A549 (cell line): ENCODE measurements at regions not wholly inside any gene's neighbourhood (a gene's known extent, or its start where the extent isn't known, plus 50 kb on each side); places are given as distances from the start of the nearest gene placed in this dataset.

Experiments
- BHLHE40 ChIP-seq: IDR thresholded peaks from 2 replicates; pipeline ENCODE4 v1.6.1; 2012; ENCODE audit warnings: low read depth, low read length, inconsistent platforms
- FOSL2 ChIP-seq, 2 experiments: fragments of 450-650 bp in 1 of 2; fragments of >200 bp in 1 of 2; sonication (Bioruptor Twin) in 1 of 2; formaldehyde crosslinking; IDR thresholded peaks; 2 replicates each; pipeline versions ENCODE4 v1.5.0 to v1.6.1; 2016 to 2020; ENCODE audit warnings: mild to moderate bottlenecking in 1 of 2, moderate library complexity in 1 of 2
- MAX ChIP-seq: IDR thresholded peaks from 2 replicates; pipeline ENCODE4 v1.6.1; 2012
- POLR2A ChIP-seq: IDR thresholded peaks from 2 replicates; pipeline ENCODE4 v1.6.1; 2012; ENCODE audit warnings: mild to moderate bottlenecking, low read length
- SMC3 ChIP-seq: fragments of >200 bp; sonication (Bioruptor Twin); formaldehyde crosslinking; IDR thresholded peaks from 3 replicates; pipeline ENCODE4 v1.6.1; 2018; ENCODE audit warnings: inconsistent platforms
- SREBF2 ChIP-seq: fragments of 450-650 bp; IDR thresholded peaks from 2 replicates; pipeline ENCODE4 v1.6.1; 2014; ENCODE audit warnings: mild to moderate bottlenecking, moderate library complexity
- TF ChIP-seq, protein P1 (sequence below): fragments of 200-600 bp; sonication (generic); IDR thresholded peaks from 2 replicates; pipeline ENCODE4 v1.6.1; 2016; ENCODE audit warnings: antibody characterized with exemption, mild to moderate bottlenecking, moderate library complexity
- TF ChIP-seq, protein P2 (sequence below): fragments of >200 bp; sonication (Bioruptor Twin); formaldehyde crosslinking; IDR thresholded peaks from 3 replicates; pipeline ENCODE4 v1.5.1; 2016

GRCh38 chr1:59055908-59056719, 240.8 kb upstream of the FGGY start:
- TF ChIP-seq POLR2A, result no peak
- TF ChIP-seq, protein P1, sequence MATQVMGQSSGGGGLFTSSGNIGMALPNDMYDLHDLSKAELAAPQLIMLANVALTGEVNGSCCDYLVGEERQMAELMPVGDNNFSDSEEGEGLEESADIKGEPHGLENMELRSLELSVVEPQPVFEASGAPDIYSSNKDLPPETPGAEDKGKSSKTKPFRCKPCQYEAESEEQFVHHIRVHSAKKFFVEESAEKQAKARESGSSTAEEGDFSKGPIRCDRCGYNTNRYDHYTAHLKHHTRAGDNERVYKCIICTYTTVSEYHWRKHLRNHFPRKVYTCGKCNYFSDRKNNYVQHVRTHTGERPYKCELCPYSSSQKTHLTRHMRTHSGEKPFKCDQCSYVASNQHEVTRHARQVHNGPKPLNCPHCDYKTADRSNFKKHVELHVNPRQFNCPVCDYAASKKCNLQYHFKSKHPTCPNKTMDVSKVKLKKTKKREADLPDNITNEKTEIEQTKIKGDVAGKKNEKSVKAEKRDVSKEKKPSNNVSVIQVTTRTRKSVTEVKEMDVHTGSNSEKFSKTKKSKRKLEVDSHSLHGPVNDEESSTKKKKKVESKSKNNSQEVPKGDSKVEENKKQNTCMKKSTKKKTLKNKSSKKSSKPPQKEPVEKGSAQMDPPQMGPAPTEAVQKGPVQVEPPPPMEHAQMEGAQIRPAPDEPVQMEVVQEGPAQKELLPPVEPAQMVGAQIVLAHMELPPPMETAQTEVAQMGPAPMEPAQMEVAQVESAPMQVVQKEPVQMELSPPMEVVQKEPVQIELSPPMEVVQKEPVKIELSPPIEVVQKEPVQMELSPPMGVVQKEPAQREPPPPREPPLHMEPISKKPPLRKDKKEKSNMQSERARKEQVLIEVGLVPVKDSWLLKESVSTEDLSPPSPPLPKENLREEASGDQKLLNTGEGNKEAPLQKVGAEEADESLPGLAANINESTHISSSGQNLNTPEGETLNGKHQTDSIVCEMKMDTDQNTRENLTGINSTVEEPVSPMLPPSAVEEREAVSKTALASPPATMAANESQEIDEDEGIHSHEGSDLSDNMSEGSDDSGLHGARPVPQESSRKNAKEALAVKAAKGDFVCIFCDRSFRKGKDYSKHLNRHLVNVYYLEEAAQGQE, result no peak
- TF ChIP-seq SREBF2, result no peak
- TF ChIP-seq MAX, result no peak
- TF ChIP-seq FOSL2 (IDR thresholded peaks at IDR 0.05), result no peak
- no peak for TF ChIP-seq FOSL2 (CRISPR knock-in tag; IDR thresholded peaks at IDR 0.05)
- TF ChIP-seq, protein P2, sequence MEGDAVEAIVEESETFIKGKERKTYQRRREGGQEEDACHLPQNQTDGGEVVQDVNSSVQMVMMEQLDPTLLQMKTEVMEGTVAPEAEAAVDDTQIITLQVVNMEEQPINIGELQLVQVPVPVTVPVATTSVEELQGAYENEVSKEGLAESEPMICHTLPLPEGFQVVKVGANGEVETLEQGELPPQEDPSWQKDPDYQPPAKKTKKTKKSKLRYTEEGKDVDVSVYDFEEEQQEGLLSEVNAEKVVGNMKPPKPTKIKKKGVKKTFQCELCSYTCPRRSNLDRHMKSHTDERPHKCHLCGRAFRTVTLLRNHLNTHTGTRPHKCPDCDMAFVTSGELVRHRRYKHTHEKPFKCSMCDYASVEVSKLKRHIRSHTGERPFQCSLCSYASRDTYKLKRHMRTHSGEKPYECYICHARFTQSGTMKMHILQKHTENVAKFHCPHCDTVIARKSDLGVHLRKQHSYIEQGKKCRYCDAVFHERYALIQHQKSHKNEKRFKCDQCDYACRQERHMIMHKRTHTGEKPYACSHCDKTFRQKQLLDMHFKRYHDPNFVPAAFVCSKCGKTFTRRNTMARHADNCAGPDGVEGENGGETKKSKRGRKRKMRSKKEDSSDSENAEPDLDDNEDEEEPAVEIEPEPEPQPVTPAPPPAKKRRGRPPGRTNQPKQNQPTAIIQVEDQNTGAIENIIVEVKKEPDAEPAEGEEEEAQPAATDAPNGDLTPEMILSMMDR, result no peak
- no peak for TF ChIP-seq SMC3
- TF ChIP-seq BHLHE40, result no peak
